ENCODE measurements at regions not wholly inside any gene's neighbourhood (a gene's known extent, or its start where the extent isn't known, plus 50 kb on each side); places are given as distances from the start of the nearest gene placed in this dataset.

DNA sequence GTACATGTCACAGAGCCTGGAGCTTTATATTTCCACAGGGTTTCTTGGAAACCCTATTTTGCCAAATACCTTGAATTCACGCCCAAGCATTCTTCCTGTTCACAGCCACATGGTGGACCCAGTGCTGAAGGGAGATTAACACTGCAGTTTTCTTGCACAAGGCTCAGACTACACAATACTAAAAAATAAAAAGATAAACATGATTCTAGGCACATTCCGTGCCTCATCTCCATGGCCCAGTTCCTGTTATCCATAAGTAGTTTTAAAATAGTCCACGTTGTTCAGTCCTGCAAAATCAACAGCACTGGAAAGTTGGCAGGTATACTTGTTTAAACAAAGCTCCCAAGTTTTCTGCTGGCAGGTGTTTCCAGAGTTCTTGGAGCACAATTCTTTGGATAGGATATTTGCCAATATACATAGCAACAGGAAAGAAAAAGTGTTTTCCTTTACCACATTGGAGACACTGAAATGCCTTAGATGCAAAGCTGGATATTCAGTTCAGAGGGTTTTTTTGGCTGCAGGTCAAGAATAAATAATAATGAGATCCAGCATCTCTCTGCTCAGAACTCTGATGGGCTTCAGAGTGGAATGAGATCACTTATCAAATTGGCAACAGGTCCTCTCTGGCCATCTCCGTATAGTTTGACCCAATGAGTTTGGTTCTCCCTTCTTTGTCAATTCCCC lies 88.1 kb upstream of the TGFBR2 start:
- Mint-ChIP-seq H3K4me3 (no peak overlapping the region), H3K27me3 (no peaks in the 10 kb centered on the region), H3K27ac (no peak overlapping the region), H3K36me3 (ENCODE audit: low read depth) (no peaks in the 10 kb centered on the region), H3K4me1 (peaks cover 5% of the 10 kb centered on the region), H3K9me3 (no peaks in the 10 kb centered on the region)
- no peak for DNase-seq
- no peak for ATAC-seq

DNA sequence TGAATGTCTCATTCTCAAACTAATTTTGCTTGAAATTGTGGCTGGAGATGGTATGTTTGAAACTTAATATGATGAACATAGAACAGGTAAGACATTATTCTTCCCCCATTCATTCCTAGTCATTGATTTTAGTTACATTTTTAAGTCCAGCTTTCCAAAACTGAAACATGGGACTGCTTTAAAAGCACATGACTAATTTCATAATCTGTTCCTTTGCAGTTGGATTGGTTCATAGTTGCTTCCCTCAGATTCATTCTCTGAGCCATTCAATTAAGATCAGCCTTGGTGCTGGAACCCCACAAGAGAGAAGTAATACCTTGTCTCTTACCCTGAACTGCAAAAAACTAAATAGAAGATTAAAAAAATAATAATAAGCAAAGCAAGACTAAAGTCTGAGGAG lies 87.5 kb upstream of the TGFBR2 start:
- DNase-seq, result no peak
- no peak overlapping the region for H3K4me3 Mint-ChIP-seq
- ATAC-seq, result no peak
- no peaks in the 10 kb centered on the region for H3K36me3 Mint-ChIP-seq (ENCODE audit: low read depth)
- no peaks in the 10 kb centered on the region for H3K27me3 Mint-ChIP-seq
- H3K27ac Mint-ChIP-seq, result no peak overlapping the region
- H3K9me3 Mint-ChIP-seq, result no peaks in the 10 kb centered on the region
- peaks cover 5% of the 10 kb centered on the region for H3K4me1 Mint-ChIP-seq

GRCh38 chr3:30520699-30521098 lies 85.7 kb upstream of the TGFBR2 start:
- no peak overlapping the region for H3K27ac Mint-ChIP-seq

DNA sequence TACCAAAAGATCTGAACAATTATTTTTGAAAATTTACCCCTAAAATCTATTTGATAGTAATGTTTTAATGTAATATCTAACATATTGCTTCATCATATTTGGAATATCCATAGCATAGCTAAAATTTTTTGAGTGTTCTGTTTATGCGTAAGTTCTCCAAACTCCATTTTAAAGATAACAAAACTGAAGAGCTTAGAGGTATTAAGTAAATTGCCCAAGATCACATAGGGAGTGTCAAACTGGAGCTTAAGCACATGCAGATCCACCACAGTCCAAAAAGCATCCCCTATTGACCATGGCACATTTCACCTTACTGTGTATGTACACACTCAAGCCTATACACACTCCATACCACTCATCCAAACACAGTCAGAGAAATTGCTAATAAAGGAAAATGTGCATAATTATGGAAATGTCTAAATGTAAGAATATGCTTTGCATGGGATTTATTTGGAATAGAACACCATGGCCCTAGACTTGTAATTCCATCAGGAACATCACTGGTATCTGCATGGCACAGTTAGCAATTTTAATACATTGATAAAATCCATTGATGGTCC lies 85.2 kb upstream of the TGFBR2 start:
- no peaks in the 10 kb centered on the region for H3K36me3 Mint-ChIP-seq (ENCODE audit: low read depth)
- H3K4me3 Mint-ChIP-seq, result no peak overlapping the region
- no peak overlapping the region for H3K27ac Mint-ChIP-seq
- H3K4me1 Mint-ChIP-seq, result peaks cover 14% of the 10 kb centered on the region
- ATAC-seq, result no peak
- no peaks in the 10 kb centered on the region for H3K9me3 Mint-ChIP-seq
- DNase-seq, result no peak
- H3K27me3 Mint-ChIP-seq, result no peaks in the 10 kb centered on the region

More at GRCh38 chr3:30520699-30521098, 85.7 kb upstream of the TGFBR2 start:
- ATAC-seq, result no peak
- Mint-ChIP-seq H3K36me3 (ENCODE audit: low read depth) (no peaks in the 10 kb centered on the region), H3K4me3 (no peak overlapping the region), H3K27me3 (no peaks in the 10 kb centered on the region), H3K9me3 (no peaks in the 10 kb centered on the region), H3K4me1 (peaks cover 14% of the 10 kb centered on the region)
- no peak for DNase-seq

DNA sequence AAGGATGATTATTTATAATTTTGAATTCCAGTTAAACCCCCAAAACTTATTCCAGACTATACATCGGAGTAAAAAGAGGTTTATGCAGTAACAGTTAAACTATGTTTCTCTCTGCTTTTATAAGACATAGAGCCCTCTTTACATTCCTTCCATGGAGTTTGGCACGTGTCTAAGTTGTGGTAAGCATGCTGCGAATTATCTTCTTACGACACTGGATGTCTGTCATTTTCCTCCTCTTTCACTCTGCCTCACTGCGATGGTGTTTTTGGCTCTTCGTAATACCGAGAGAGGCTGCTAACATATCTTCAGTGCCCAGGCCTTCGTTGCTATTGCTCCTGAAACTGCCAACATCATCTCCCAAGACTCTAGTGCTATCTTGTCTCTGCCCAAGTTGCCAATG lies 83.9 kb upstream of the TGFBR2 start:
- DNase-seq (no peak), ATAC-seq (no peak)
- Mint-ChIP-seq H3K9me3 (no peaks in the 10 kb centered on the region), H3K27ac (no peak overlapping the region), H3K4me3 (no peak overlapping the region), H3K36me3 (ENCODE audit: low read depth) (no peaks in the 10 kb centered on the region), H3K27me3 (peaks cover 2% of the 10 kb centered on the region), H3K4me1 (peaks cover 14% of the 10 kb centered on the region)

- H3K27ac Mint-ChIP-seq, result no peak overlapping the region
- no peak overlapping the region for H3K4me3 Mint-ChIP-seq
- H3K36me3 Mint-ChIP-seq (ENCODE audit: low read depth), result no peaks in the 10 kb centered on the region
- no peaks in the 10 kb centered on the region for H3K9me3 Mint-ChIP-seq
- peaks cover 2% of the 10 kb centered on the region for H3K27me3 Mint-ChIP-seq
- ATAC-seq, result no peak
- DNase-seq, result no peak
- H3K4me1 Mint-ChIP-seq, result peaks cover 9% of the 10 kb centered on the region
These were observed 83.0 kb upstream of the TGFBR2 start for GRCh38 chr3:30523366-30523765.

DNA sequence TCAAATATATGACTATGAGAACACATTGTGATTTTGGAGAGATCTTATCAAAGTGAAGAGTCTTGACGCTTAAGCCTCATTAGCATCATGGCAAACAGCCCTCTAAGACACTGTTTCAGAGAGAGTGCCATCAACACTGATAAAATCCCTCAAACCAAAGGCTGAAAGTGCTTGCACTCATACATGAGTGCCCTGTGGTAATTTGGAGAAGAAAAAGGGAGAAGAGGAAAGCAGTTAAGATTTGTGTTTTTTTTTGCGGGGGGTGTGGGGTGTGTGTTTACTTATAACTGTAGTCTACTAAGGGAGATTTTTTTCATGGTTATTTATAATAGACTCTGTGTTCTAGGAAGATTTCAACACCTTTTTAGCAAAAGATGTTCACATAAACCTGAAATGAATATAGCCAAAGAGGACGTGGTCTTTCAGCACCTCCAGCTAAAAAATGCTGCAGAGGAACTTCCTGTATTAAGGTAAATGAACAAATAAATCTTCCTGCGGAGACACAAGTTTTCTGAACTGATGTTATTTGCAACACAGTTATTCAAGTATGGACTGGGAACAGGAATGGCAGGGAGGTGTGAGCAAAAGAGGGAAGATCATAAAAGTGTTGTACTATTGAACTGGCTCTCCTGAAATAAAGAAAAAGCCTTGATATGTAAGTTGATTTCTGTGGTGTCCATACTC lies 81.9 kb upstream of the TGFBR2 start:
- H3K4me3 Mint-ChIP-seq, result no peak overlapping the region
- H3K36me3 Mint-ChIP-seq (ENCODE audit: low read depth), result no peaks in the 10 kb centered on the region
- ATAC-seq (no peak), DNase-seq (no peak)
- peaks cover 2% of the 10 kb centered on the region for H3K27me3 Mint-ChIP-seq
- H3K9me3 Mint-ChIP-seq, result no peaks in the 10 kb centered on the region
- H3K4me1 Mint-ChIP-seq, result peaks cover 9% of the 10 kb centered on the region
- H3K27ac Mint-ChIP-seq, result no peak overlapping the region

DNA sequence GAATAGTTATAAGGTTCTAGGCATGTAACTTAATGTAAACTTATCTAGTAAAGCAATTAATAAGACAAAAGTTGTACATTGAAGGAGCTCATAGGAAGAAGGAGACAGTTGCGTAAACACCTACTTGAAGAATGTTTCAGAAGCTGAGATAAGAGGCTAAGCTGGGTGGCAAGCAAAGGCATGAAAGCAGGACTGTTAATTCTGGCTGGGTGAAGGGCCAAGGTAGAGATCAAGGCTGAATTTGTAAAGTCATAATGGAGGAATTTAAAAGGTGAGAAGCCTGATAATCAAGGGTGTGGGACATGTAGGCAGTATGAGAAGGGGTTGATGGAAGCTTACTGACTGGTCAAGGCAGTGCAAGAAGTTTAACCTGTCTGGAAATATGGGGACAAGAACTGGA lies 80.4 kb upstream of the TGFBR2 start:
- H3K4me1 Mint-ChIP-seq, result peaks cover 9% of the 10 kb centered on the region
- ATAC-seq, result no peak
- H3K36me3 Mint-ChIP-seq (ENCODE audit: low read depth), result no peaks in the 10 kb centered on the region
- DNase-seq, result no peak
- peaks cover 2% of the 10 kb centered on the region for H3K27me3 Mint-ChIP-seq
- H3K4me3 Mint-ChIP-seq, result no peak overlapping the region
- no peak overlapping the region for H3K27ac Mint-ChIP-seq
- H3K9me3 Mint-ChIP-seq, result no peaks in the 10 kb centered on the region

- Mint-ChIP-seq H3K27ac (no peak overlapping the region), H3K4me3 (no peak overlapping the region), H3K27me3 (peaks cover 2% of the 10 kb centered on the region), H3K4me1 (peaks cover 10% of the 10 kb centered on the region), H3K9me3 (no peaks in the 10 kb centered on the region), H3K36me3 (ENCODE audit: low read depth) (no peaks in the 10 kb centered on the region)
- DNase-seq, result no peak
- ATAC-seq, result no peak
These were observed 79.2 kb upstream of the TGFBR2 start for GRCh38 chr3:30527186-30527585.

GRCh38 chr3:30527720-30528119 lies 78.7 kb upstream of the TGFBR2 start:
- peaks cover 10% of the 10 kb centered on the region for H3K4me1 Mint-ChIP-seq
- H3K27ac Mint-ChIP-seq, result no peak overlapping the region
- H3K27me3 Mint-ChIP-seq, result peaks cover 2% of the 10 kb centered on the region

DNA sequence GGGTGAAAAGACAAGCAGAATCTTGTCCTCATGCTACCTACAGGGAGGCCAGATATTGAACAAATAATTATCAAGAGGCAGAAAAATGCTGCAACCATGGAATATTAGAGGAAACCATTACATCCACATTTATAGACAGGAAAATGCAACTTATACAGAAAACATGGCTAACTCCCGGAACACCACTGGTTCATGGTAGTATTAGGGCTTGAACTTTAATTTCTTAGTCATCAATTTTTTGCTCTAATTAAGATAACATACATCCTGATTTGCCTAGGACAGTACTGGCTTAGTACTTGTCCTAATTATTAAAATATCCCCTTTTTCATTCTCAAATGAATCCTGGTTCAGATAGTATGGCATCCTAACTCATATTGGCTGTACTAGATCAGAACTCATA lies 76.3 kb upstream of the TGFBR2 start:
- Mint-ChIP-seq H3K27me3 (peaks cover 2% of the 10 kb centered on the region), H3K4me1 (peaks cover 1% of the 10 kb centered on the region), H3K4me3 (no peak overlapping the region), H3K36me3 (ENCODE audit: low read depth) (no peaks in the 10 kb centered on the region), H3K27ac (no peak overlapping the region), H3K9me3 (no peaks in the 10 kb centered on the region)
- DNase-seq (no peak), ATAC-seq (no peak)

More at GRCh38 chr3:30527720-30528119, 78.7 kb upstream of the TGFBR2 start:
- Mint-ChIP-seq H3K36me3 (ENCODE audit: low read depth) (no peaks in the 10 kb centered on the region), H3K9me3 (no peaks in the 10 kb centered on the region), H3K4me3 (no peak overlapping the region)
- ATAC-seq (no peak), DNase-seq (no peak)

DNA sequence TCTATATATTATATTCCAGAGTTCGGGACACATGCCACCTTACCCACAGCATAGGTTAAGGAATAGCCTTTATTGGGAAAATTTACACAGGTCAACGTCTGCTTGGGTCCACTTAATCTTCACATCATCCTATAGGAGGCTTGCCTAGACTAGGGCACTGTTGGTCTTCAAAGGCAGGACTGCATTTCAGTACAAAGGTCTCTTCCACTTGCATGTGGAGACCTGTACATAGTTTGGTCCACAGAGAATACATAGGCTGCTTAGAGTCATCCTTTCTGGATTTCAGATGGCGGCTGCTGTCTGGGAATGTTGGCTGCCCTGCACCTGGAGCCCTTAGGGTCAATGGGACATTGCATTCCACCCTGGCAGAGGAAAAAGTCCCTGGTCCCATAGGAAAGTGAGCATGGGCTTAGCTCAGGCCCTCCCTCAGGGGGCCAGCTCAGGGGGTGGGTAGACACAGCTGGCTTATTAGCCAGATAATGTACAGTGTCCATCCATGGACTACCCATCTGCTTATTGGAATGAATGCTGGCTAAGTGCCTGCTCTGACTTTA lies 75.3 kb upstream of the TGFBR2 start:
- Mint-ChIP-seq H3K4me3 (no peak overlapping the region), H3K36me3 (ENCODE audit: low read depth) (no peaks in the 10 kb centered on the region), H3K9me3 (no peaks in the 10 kb centered on the region), H3K27me3 (peaks cover 2% of the 10 kb centered on the region), H3K4me1 (peaks cover 1% of the 10 kb centered on the region), H3K27ac (no peak overlapping the region)
- ATAC-seq, result no peak
- no peak for DNase-seq

- DNase-seq, result no peak
- no peaks in the 10 kb centered on the region for H3K27me3 Mint-ChIP-seq
- H3K36me3 Mint-ChIP-seq (ENCODE audit: low read depth), result no peaks in the 10 kb centered on the region
- no peaks in the 10 kb centered on the region for H3K9me3 Mint-ChIP-seq
- no peak for ATAC-seq
- no peak overlapping the region for H3K27ac Mint-ChIP-seq
- H3K4me3 Mint-ChIP-seq, result no peak overlapping the region
- H3K4me1 Mint-ChIP-seq, result peaks cover 20% of the 10 kb centered on the region
These were observed 70.9 kb upstream of the TGFBR2 start for GRCh38 chr3:30535525-30535924.

GRCh38 chr3:30538791-30539190 lies 67.6 kb upstream of the TGFBR2 start:
- ATAC-seq (peak; percentile 75), DNase-seq (no peak)
- no peak overlapping the region for H3K27ac Mint-ChIP-seq
- H3K9me3 Mint-ChIP-seq, result peaks cover 4% of the 10 kb centered on the region
- H3K27me3 Mint-ChIP-seq, result no peaks in the 10 kb centered on the region
- peaks cover 19% of the 10 kb centered on the region for H3K4me1 Mint-ChIP-seq
- H3K36me3 Mint-ChIP-seq (ENCODE audit: low read depth), result no peaks in the 10 kb centered on the region
- no peak overlapping the region for H3K4me3 Mint-ChIP-seq

- ATAC-seq (no peak), DNase-seq (no peak)
- Mint-ChIP-seq H3K4me1 (peaks cover 19% of the 10 kb centered on the region), H3K36me3 (ENCODE audit: low read depth) (no peaks in the 10 kb centered on the region), H3K4me3 (no peak overlapping the region), H3K9me3 (peaks cover 7% of the 10 kb centered on the region), H3K27ac (no peak overlapping the region), H3K27me3 (no peaks in the 10 kb centered on the region)
These were observed 67.2 kb upstream of the TGFBR2 start for GRCh38 chr3:30539206-30539605.

Data from activated naive CD8-positive, alpha-beta T cell treated with anti-CD3 and anti-CD28 coated beads, Interleukin-2, amount 50 U/mL, for 24 hours (primary cell).